Stomach (tissue), 4 donors: ENCODE measurements at regions not wholly inside any gene's neighbourhood (a gene's known extent, or its start where the extent isn't known, plus 50 kb on each side); places are given as distances from the start of the nearest gene placed in this dataset.

Experiments
- POLR2A ChIP-seq, 4 donors: fragments of 450-650 bp; IDR thresholded peaks; one replicate each; pipeline ENCODE4 v1.6.1; 2016; ENCODE audit warnings: antibody characterized with exemption in 4 of 4, control low read depth in 2 of 4, mild to moderate bottlenecking in 1 of 4, moderate library complexity in 1 of 4
- TF ChIP-seq, protein P1 (sequence below), 7 experiments: fragments of 450-650 bp in 4 of 7; fragments of 200-600 bp in 3 of 7; sonication (generic) in 3 of 7; IDR thresholded peaks; one replicate each; pipeline ENCODE4 v1.5.1; 2016 to 2019; ENCODE audit warnings: antibody characterized with exemption in 7 of 7, control low read depth in 2 of 7, mild to moderate bottlenecking in 1 of 7

DNA sequence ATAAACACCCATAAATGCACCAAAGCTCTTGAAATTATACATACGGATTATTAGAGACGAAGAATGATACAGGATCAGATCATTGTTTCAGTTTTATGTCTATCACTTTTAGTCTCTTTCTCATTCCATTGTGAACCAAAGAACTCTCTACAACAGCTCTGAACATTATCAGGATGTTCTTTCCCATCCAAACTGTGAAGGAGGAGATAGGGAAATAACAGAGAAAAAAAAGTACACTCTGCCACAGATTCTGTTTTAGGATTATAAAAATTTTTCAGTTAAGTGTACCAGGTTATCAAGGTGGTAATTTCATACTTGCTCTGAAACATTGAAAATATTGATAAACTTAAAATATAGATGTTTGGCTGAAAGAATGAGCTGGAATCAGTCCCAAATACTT, 270.9 kb downstream of the MZT1 start:
- TF ChIP-seq, protein P1, sequence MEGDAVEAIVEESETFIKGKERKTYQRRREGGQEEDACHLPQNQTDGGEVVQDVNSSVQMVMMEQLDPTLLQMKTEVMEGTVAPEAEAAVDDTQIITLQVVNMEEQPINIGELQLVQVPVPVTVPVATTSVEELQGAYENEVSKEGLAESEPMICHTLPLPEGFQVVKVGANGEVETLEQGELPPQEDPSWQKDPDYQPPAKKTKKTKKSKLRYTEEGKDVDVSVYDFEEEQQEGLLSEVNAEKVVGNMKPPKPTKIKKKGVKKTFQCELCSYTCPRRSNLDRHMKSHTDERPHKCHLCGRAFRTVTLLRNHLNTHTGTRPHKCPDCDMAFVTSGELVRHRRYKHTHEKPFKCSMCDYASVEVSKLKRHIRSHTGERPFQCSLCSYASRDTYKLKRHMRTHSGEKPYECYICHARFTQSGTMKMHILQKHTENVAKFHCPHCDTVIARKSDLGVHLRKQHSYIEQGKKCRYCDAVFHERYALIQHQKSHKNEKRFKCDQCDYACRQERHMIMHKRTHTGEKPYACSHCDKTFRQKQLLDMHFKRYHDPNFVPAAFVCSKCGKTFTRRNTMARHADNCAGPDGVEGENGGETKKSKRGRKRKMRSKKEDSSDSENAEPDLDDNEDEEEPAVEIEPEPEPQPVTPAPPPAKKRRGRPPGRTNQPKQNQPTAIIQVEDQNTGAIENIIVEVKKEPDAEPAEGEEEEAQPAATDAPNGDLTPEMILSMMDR (IDR thresholded peaks at IDR 0.05), result no peak
- TF ChIP-seq POLR2A (IDR thresholded peaks at IDR 0.05), result no peak
